ENCODE measurements at regions not wholly inside any gene's neighbourhood (a gene's known extent, or its start where the extent isn't known, plus 50 kb on each side); places are given as distances from the start of the nearest gene placed in this dataset.

DNA sequence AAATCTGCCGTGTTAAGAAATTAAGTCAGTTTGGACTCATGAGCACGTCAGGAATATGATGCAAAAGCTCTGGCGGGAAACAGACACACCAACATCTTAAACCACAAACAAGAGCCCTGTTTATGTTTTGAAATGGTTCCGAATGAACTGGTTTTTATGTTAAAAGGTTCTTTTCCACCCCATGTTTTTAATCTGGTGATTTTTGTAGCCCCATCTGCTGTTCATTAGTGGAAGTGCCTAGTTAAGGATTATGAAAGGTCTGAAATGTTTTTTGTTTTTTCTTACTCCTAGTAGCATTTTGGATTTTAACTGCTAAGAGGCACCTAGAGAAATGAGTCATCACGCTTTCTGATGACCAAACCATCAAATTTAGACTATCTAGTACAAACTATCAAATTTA is 404.1 kb upstream of the MKI67 start:
- peak; percentile 6 for DNase-seq (ENCODE audit: low spot score)

DNA sequence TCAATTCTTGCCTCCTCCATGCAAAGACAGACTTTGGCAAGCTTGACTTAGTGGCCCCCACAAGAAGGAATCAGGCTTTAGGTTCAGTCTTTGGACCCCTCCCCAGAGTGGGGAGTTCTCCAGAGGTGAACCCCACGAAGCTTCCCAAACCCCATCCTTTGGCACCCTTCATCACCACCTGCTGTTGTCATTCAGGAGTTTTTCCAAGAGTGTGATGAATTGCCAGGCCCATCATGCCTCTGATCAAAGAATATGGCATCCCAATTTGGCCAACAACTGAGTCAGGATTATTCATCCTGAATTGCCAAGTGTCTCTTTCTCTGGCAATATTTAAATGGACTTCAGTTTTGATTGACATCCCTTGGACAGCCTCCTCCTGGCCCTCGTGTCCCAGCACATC is 404.7 kb upstream of the MKI67 start:
- no peak for DNase-seq (ENCODE audit: low spot score)

DNA sequence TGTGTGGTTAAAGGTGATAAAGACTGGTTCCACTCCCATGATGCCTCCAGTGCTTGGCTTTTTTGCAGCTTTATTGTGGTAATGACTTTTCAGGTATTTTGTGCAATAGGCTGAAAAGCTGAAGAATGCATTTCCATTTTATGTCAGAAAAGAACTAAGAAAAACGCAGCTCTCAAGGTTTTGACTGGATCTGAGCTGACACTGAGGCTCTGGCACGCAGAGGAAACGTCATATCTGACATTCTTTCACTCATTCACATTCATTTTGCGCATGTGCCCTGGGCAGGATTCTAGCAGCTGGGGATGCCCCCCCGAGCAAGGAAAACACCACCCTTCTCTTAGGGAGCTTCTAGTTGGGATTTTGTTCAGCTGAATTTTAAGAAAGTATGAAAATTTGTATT is 408.5 kb upstream of the MKI67 start:
- DNase-seq (ENCODE audit: low spot score) = no peak

DNA sequence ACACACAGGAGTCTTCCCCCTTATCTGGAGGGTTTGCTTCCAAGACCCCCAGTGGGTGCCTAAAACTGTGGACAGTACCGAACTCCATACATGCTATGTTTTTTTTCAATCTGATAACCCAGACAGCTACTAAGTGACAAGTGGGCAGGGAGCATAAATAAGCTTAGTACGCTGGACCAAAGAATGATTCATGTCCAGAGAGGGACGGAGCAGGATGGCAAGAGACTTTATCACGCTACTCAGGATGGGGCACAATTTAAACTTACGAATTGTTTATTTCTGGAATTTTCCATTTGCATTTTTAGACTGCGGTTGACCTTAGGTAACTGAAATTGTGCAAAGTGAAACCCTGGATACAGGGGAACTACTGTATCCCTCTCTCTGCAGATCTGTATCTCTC is 410.0 kb upstream of the MKI67 start:
- DNase-seq (ENCODE audit: low spot score) = no peak

DNA sequence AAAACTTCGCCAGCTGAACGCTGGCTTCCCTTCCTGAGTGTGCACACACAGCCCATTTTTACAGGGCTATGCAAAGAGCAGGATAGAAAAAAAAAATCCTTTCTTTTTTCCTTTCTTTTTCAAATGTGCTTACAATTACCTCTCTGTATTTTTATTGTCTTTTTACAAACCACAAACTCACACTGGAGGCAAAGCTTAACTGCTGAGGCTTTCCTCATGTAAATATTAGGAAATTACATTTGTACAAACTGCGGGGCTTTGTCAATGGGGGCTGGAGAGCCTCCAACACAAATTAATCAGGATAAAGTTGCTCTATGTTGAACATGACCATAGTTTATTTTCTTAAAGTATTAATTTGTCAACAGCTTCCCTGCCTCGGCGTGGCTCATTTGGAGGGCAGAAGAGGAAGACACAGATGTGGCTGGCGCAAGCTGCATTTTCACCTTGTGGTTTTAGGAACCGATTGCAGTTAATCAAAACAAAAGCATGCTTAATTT is 411.7 kb upstream of the MKI67 start:
- no peak for DNase-seq (ENCODE audit: low spot score)

DNA sequence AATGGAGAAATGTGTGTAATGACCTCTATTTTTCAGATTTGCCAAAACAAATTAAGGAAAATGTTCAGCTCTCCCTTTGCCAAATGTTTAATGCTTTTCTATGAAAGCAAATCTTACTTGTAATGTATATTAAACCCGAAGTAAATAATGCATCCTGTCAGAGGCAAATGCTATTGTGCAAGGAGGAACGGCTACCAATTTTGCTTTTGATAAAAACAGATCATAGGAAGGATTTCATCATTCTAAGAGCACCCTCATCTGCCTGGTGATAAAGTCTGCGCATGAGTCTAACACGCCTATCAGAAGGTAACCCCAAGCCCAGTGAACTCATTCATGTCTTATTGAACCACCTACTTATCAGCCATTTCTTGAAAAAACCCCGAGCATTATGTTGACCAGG is 412.4 kb upstream of the MKI67 start:
- DNase-seq (ENCODE audit: low spot score) = no peak

DNA sequence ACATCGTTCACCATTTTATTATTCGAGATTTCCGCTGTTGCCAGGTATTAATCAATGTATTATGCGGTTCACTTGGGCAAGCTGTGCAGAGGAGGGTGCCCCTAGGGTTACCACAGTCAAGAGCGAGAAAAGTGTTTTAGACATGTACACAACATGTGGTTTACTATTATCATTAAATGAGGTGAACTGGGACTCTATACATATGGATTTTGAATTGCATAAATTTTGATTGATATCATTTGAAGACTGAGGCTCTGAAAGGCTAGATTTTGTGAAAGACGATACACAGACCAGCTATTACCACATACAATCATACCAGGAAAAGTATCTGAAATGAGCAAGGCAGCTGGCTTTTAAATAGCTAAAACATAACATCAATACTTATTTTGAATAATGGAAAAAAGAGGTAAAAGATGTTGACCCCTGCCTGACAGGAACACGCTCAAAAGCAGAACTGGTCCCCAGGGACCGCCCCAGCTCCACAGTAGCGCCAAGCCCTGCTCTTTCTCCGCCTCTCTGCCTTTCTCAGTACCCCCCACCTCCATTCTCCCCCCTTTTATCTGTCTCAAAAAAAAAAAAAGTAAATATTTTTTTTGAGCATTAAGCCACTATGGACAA is 413.4 kb upstream of the MKI67 start:
- no peak for DNase-seq (ENCODE audit: low spot score)

DNA sequence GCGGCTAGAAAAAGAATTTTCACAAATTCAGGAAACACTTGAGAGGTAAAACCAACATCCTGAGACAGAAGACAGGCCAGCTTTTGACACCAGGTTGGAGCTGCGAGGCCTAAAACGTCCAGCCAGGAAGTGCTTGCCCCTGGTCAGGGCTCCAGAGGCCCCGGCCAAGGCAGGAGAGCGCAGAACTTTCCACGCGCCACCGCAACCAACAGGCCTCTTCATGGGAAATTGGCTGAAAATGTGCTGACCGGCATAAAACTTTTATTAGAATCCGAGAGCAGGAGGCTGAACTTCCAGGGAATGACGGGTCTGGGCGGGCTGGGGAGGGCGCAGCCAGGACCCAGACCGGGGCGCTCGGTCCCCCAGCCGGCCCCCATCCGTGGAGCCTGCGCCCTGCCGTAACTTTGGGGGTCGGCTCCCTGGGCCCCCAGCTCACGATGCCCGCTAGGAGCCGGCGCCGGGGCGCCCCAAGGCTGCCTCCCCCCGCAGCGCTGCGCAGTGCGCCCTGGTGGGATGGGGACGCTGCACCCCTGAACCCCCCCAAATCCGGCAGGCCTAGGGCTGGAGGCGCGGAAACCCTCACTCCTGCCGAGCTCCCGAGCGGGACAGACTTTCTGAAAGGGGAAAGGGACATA is 414.0 kb upstream of the MKI67 start:
- no peak for DNase-seq (ENCODE audit: low spot score)

DNA sequence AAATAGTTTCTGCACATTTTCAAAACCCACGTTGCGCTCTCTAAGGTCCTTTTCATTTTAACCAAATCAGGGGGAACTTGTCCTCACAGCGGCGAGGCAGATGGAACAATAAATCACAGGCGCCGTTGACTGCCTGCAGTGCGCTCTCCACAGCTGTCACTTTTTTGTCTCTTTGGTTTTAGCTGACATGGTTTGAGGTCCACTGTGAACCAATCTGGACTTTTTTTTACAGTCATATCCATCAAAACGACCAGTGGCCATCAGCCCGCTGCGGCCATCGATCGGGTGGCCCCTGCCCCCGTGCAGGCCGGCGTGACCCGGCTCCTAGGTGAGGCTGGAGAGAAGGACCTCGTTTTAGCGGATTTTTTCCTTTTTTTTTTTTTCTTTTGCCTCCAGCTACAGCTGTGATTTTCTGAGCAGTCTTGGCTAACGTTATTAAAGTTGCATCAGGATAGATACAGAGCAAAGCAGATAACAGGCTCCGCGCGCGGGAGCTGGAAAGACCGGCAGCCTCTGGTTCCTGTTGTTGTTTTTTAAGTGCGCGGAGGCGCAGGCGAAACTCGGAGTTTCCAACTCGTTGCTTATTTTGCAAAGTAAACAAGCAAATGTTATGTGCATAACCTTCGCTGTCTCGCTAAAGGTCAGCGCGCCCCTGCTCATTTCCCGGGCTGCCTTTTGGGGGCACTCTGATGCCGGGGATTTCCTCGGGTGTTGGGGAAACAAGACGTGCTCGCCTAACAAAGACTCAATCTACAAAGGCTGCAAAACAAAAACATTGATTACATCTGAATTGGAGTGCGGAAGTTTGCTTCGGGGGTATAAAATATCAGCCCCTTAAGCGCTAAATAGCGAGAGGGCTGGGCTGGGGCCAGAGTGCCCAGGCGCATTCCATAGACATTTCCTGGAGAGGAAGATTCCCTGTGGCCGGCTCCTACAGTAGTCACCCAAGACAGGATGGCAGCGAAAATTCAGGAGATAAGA is 414.8 kb upstream of the MKI67 start:
- peak; percentile 5 for DNase-seq (ENCODE audit: low spot score)

DNA sequence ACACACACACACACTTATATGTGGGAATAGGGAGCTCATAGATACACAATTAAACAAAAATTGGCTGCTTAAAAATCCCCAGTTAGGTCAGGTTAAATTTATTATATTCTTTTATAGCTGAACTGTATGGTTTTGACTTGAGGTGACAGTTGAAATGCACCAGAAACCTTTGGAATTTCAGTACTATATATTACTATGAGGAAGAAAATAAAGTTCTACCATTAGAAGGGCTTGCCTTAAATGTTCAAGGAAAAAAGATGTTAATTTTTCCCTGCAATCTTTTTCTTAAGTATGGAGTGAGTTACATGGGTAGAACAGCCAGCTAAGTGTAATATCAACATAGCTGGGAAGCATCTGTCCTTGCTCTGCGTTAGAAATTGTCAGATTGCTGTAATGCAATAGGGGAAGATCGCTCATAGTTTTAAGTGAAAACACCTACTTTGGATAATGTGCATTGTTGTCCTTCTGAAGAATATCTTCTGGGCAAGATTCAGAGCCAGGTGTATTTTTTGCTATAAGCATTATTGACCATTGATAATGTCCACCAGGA is 415.8 kb upstream of the MKI67 start:
- DNase-seq (ENCODE audit: low spot score) = no peak

DNA sequence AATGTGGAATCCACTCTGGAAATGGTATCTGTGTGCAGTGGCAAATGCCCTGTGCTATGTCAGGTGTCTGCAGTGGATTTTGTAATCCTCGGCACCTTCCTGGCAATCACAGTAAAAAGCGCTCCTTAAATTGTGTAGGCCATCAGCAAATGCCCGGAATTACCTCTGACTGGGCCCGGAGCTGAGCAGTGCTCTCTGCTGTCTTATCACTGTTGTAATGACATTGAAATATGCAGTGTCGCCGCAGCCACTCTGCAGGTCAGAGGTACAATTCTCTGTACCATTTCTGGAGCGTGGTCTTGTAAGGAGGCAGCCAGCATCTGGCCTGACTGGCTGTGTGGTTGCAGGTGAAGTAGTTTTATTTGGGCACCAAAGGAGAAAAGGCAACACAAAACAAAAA is 416.4 kb upstream of the MKI67 start:
- no peak for DNase-seq (ENCODE audit: low spot score)

DNA sequence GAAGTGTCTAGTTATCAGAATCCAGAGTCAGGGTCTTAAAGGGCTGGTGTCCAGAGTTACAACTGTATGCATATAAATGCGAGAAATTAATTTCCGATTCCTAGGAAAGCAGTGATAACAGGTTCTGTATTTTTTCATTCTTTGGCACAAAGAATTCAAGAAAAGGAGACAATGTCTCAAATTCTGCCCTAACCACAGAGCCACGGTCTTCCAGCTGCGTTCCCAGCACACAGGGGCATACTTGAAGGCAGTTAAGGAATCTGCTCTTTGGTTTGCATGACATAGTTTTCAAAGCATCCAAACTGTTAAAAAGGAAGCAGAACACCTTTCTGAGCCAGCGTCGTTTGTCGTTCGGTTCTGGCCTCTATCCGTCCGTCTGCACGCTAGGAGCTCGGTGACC is 416.9 kb upstream of the MKI67 start:
- no peak for DNase-seq (ENCODE audit: low spot score)

DNA sequence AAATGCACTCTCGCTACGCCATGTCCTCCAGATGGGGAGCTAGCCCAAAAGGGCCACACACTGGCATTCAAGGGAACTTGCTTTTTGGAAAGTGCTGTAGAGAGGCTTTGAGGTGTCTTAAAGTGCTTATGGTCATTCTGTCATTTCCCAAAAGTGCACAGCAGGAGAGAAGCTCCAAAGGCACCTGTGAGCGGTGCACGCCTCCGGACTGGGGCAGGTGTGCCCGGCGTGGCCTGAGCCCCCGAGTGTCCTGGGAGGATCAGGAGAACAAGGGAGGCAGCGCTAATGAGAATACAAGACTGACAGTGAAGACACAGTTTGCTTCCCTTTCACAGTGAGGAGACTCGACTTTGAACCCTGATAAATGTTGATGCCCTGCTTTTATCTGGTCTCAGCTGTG is 419.0 kb upstream of the MKI67 start:
- no peak for DNase-seq (ENCODE audit: low spot score)

DNA sequence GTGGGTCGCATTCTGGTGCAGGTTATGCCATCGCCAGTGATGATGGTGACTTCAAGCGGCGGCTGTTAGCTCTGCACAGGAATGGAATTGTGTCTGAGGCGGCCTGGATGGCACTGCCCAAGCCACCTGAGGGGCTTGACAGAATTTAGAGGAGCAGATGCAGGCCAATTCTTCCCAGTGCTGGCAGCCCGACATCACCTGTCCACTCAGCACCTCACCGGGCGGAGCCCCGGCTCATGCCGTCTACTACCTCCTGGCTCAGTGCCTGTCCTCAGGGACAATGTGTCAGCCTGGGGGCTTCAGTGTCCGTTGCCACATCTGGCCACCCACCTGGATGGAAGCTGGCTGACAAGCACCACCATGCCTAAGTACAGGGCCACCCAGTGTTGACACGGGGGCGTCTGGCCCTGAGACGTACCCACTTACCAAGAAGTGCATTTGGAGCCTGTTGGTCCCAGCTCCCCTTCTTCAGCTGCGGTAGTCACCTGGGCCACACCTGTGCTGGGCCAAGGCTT is 420.5 kb upstream of the MKI67 start:
- DNase-seq (ENCODE audit: low spot score) = no peak

DNA sequence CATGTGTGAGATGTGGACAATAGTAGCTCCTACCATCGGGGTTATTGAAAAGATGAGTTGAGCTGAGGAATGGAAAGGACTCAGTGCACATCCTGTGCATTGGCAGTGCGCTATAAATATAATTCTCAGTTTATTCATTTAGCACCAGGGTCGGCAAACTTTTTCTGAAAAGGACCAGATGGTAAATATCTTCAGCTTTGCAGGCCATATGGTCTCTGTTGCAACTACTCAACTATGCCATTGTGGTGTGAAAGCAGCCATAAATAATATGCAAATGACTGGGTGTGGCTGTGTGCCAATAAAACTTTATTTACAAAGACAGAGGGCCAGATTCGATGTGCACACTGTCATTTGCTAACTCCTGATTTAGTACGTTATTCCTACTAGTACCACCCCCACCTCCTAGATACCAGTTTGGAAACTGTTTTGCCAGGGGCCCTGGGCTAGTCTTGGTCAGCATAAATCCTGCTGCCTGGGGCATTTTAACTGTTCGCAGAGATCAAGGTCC is 422.9 kb upstream of the MKI67 start:
- no peak for DNase-seq (ENCODE audit: low spot score)

DNA sequence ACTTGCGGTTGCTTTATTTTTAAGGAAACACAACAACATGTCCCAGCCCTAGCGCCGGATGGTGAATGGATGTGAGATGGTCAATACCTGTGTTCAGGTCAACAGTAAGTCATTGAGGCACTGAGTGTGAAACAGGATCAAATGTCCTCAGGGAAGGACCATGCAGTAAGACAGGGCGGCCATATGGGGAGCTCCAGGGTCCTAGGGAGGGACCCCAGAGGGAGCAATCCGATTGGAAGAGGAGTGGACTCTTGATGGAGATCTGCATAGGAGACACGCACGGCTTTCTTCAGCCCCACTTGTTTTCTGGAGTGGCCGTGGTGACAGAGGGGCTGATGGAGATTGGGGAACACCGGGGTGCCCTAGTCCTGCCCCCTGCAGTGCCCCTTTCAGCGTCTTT is 423.8 kb upstream of the MKI67 start:
- no peak for DNase-seq (ENCODE audit: low spot score)

DNA sequence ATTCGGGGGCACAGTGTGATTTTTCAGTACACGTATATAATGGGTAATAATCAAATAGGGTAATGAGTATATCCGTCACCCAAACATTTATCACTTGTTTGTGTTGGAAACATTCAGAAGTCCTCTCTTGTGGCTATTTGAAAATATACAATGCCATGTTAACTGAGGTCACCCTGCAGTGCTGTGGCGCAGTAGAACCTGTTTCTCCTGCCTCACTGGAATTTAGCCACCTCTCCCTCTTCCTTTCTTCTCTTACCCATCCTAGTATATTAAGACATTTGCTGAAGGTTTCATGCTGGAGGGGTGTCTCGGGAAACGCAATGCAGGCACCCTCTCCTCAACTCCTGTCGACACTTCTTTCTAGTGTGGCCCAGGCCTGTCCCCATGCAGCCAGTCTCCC is 425.3 kb upstream of the MKI67 start:
- DNase-seq (ENCODE audit: low spot score) = no peak

DNA sequence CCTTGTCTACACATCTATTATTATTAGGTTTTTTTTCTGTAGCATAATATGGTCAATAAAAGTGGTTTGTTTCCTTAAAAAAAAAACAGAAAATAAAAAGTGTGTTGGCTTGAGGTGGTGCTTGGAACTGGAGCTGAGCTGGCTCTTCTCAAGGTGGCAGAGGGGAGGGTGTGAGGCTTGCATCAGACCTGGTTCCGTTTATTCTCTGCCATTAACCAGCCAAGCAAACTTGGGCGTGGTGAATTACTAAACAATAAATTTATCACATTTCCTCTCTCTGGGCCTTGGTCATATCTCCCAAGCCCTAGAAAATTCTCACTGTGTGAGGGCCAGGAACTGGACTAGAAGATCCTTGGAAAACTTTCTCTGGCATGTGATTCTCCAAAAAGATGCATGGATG is 427.5 kb upstream of the MKI67 start:
- no peak for DNase-seq (ENCODE audit: low spot score)

DNA sequence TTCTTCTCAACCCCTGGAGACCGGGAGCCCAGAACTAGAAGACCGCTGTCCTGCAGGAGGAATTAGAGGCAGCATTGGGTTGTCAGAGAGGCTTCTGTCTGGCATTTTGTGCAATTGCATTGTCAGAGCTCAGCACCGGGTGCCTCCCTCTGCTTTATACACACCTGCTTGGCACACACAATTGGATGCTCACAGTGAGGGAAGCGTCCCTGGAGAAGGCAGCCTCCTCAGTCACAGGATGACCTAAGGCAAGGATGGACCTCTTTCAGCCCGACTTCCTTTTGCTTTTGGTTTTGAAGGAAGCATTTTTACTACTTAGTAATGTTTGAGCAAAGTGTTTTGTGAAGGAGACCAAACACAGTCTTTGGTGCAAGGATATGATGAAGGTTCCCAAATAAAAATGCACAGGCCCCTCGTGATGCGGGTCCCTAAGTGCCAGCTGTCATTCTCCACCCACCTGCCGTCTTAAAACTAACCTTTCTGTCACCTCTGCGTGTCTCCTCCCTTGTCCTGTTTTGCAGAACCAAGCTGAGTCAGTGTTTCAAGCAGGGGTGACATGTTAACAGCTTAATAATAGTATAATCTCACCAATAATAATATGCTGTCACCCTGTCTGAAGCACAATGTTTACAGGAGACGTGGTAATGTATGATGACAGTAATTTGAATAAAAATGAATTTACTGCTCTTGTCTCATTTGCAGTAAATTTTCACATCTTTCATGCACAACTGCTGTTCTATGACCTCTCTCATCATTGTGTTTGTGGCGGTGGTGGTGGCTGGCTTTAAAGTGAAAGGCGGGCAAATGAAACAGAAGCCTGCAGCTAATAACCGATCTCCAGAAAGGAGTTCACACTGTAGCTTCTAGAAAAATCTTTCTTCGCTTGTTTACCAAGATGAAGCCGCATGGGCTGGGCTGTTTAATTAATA is 430.2 kb upstream of the MKI67 start:
- no peak for DNase-seq (ENCODE audit: low spot score)

DNA sequence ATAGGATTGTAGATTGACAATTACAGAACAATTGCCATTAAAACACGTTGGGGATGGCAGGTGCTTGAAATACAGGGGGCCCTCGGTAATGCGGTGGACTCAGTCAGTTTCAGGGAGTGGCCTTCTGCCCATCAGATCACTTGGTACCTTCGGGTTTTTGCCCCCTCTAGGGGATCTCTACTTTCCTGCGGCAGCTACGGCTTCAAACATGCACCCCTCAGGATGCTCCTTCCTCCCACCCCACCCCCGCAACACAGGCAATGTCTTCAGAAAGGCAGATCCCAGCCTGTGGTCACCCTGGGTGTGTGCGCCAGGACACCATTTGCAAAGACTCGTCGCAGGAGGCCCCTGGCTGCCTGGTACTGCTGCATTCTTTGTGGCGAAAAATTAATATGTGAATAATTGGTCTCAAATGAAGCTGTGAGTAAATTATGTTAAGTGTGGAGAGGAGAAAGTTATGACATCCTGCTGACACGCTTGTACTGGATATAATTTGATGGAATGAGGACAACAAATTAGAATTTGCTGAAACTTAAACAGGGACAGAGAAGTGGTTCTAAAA is 431.0 kb upstream of the MKI67 start:
- DNase-seq (ENCODE audit: low spot score) = no peak

DNA sequence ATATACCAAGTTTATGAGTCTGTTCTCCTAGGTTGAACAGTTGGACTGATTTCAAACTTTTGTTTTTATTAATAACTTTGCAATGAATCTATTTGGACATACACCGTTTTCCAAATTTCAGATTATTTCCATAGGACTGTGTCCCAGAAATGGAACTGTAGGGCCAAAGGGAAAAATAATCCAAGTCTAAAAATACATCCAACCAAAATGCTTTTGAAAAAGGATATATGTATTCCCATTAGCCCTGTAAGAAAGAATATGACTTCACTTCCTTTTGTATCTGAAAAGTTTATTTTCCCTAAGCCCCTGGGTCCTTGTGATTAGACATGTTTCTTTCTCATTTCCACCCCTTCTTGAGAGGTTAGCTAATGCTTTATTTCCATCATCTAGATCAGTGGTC is 434.2 kb upstream of the MKI67 start:
- DNase-seq (ENCODE audit: low spot score) = no peak

All from cerebellar cortex (tissue), 1 donor.